ENCODE measurements at regions not wholly inside any gene's neighbourhood (a gene's known extent, or its start where the extent isn't known, plus 50 kb on each side); places are given as distances from the start of the nearest gene placed in this dataset.

DNA sequence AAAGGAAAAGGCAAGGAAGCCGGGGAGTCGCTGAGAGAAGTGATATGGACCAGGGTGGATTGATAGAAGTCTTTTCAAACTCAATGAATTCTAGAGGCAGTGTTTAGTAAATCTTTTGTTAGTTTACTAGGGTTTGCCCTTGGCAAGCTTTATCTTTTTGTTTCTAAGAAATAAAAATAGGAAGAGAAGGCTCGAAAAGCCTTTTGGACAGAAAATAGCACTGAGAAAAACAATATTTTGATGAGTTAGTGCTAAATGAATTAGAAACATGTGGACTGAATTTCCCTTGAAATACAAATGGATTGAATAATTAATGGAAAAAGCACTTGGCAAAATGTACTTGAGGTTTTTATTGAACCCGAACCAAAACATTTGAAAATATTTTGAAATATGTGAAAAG lies 121.8 kb upstream of the SPAG17 start:
- no peak for DNase-seq (ENCODE audit: low read depth, low spot score)
- Histone ChIP-seq H3K36me3 (ENCODE audit: control insufficient read depth, insufficient read depth, low read length) (no peaks in the 10 kb centered on the region), H3K9me3 (ENCODE audit: control insufficient read depth, insufficient read depth, low read length) (no peaks in the 10 kb centered on the region), H3K27me3 (ENCODE audit: control insufficient read depth, insufficient read depth, low read length) (no peaks in the 10 kb centered on the region), H3K27ac (ENCODE audit: low read length) (no peak overlapping the region), H3K4me3 (ENCODE audit: low read length) (no peak overlapping the region), H3K4me1 (ENCODE audit: control insufficient read depth, insufficient read depth, low read length) (peaks cover 1% of the 10 kb centered on the region; the same call in 1 of the 2 replicates)
- no CpG with 5 or more reads among the region's 4 CpGs for WGBS (ENCODE audit: insufficient coverage, insufficient read length)

- H3K4me1 ChIP-seq (ENCODE audit: control insufficient read depth, insufficient read depth, low read length) = peaks cover 1% of the 10 kb centered on the region; the same call in 1 of the 2 replicates
- no peak for DNase-seq (ENCODE audit: low read depth, low spot score)
- H3K9me3 ChIP-seq (ENCODE audit: control insufficient read depth, insufficient read depth, low read length) = no peaks in the 10 kb centered on the region
- H3K27ac ChIP-seq (ENCODE audit: low read length) = no peak overlapping the region
- no peaks in the 10 kb centered on the region for H3K36me3 ChIP-seq (ENCODE audit: control insufficient read depth, insufficient read depth, low read length)
- H3K4me3 ChIP-seq (ENCODE audit: low read length) = no peak overlapping the region
- WGBS (ENCODE audit: insufficient coverage, insufficient read length) = no CpG with 5 or more reads among the region's 4 CpGs
- H3K27me3 ChIP-seq (ENCODE audit: control insufficient read depth, insufficient read depth, low read length) = no peaks in the 10 kb centered on the region
Observed at GRCh38 chr1:118304722-118305359, 119.8 kb upstream of the SPAG17 start.

GRCh38 chr1:118303534-118303933 lies 118.5 kb upstream of the SPAG17 start:
- no peaks in the 10 kb centered on the region for H3K36me3 ChIP-seq (ENCODE audit: control insufficient read depth, insufficient read depth, low read length)
- no peak overlapping the region for H3K4me3 ChIP-seq (ENCODE audit: low read length)
- no peak for DNase-seq (ENCODE audit: low read depth, low spot score)
- H3K27me3 ChIP-seq (ENCODE audit: control insufficient read depth, insufficient read depth, low read length) = no peaks in the 10 kb centered on the region
- H3K9me3 ChIP-seq (ENCODE audit: control insufficient read depth, insufficient read depth, low read length) = no peaks in the 10 kb centered on the region
- no CpG with 5 or more reads among the region's 4 CpGs for WGBS (ENCODE audit: insufficient coverage, insufficient read length)
- no peak overlapping the region for H3K27ac ChIP-seq (ENCODE audit: low read length)
- H3K4me1 ChIP-seq (ENCODE audit: control insufficient read depth, insufficient read depth, low read length) = peaks cover 1% of the 10 kb centered on the region; the same call in 1 of the 2 replicates

DNA sequence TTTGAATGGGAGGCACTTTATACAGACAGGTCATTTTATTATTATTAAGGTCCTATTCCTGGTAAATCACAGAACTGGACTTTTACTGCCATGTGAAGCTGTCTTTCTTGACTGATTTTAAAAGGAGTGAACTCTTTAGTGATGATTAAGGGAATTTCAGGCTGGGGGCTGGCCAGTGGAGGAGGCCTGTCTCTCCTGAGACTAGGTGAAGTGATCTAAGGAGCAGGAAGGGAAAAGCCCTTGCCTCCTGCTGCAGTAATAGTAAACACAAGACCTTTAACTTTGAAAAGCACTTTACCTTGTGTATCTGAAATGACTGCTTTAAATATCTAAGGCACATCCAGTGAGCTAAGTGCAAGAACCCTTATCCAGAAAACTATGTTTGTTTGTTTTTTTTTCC lies 118.0 kb upstream of the SPAG17 start:
- Histone ChIP-seq H3K4me3 (ENCODE audit: low read length) (no peak overlapping the region), H3K9me3 (ENCODE audit: control insufficient read depth, insufficient read depth, low read length) (no peaks in the 10 kb centered on the region), H3K36me3 (ENCODE audit: control insufficient read depth, insufficient read depth, low read length) (no peaks in the 10 kb centered on the region), H3K27me3 (ENCODE audit: control insufficient read depth, insufficient read depth, low read length) (no peaks in the 10 kb centered on the region), H3K4me1 (ENCODE audit: control insufficient read depth, insufficient read depth, low read length) (peaks cover 1% of the 10 kb centered on the region; the same call in 1 of the 2 replicates), H3K27ac (ENCODE audit: low read length) (no peak overlapping the region)
- no peak for DNase-seq (ENCODE audit: low read depth, low spot score)

DNA sequence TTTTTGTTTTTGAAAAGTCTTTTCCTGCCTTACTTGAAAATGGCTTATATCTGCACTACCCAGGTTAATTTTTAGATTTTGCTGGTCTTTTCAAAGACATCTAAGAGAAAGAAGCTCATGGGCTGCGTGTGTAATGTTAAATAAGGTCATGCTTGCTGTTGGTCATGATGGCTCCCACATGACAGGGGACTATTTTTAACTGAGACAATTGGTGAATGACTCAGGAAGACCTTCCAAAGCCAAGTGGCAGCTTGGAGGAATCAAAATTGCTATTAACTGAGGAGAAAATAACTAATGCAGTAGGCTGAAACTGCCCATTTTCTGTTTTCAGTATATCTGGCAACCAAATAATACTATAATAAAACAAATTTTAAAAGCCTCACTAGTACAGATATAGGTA lies 117.1 kb upstream of the SPAG17 start:
- Histone ChIP-seq H3K9me3 (ENCODE audit: control insufficient read depth, insufficient read depth, low read length) (no peaks in the 10 kb centered on the region), H3K27ac (ENCODE audit: low read length) (no peak overlapping the region), H3K27me3 (ENCODE audit: control insufficient read depth, insufficient read depth, low read length) (no peaks in the 10 kb centered on the region), H3K36me3 (ENCODE audit: control insufficient read depth, insufficient read depth, low read length) (no peaks in the 10 kb centered on the region), H3K4me1 (ENCODE audit: control insufficient read depth, insufficient read depth, low read length) (peaks cover 1% of the 10 kb centered on the region; the same call in 1 of the 2 replicates), H3K4me3 (ENCODE audit: low read length) (no peak overlapping the region)
- no peak for DNase-seq (ENCODE audit: low read depth, low spot score)
- WGBS (ENCODE audit: insufficient coverage, insufficient read length) = no CpG with 5 or more reads among the region's 1 CpG

DNA sequence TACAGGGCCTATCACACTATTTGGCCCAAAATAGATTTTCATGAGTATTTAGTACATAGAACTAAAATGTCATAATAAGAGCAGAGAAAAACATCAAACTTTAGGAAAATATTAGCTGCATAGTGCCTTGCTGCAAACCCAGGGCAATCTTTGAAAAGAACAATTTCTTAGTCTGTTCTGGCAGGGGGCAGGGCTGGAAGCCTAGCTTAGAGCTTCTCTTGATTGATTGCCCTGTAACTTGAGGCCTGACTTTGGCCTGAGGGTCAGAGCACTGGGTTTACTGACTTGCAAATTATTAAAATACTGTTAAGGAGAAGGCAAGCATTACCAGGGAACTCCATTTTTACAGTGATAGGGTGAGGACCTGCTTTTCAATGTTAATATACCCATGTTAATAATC lies 115.8 kb upstream of the SPAG17 start:
- no peak overlapping the region for H3K27ac ChIP-seq (ENCODE audit: low read length)
- DNase-seq (ENCODE audit: low read depth, low spot score) = no peak
- peaks cover 1% of the 10 kb centered on the region; the same call in 1 of the 2 replicates for H3K4me1 ChIP-seq (ENCODE audit: control insufficient read depth, insufficient read depth, low read length)

GRCh38 chr1:118298397-118298796 lies 113.4 kb upstream of the SPAG17 start:
- Histone ChIP-seq H3K36me3 (ENCODE audit: control insufficient read depth, insufficient read depth, low read length) (no peaks in the 10 kb centered on the region), H3K27me3 (ENCODE audit: control insufficient read depth, insufficient read depth, low read length) (no peaks in the 10 kb centered on the region), H3K4me1 (ENCODE audit: control insufficient read depth, insufficient read depth, low read length) (peaks cover under 1% of the 10 kb centered on the region; the same call in 1 of the 2 replicates), H3K4me3 (ENCODE audit: low read length) (no peak overlapping the region), H3K27ac (ENCODE audit: low read length) (no peak overlapping the region), H3K9me3 (ENCODE audit: control insufficient read depth, insufficient read depth, low read length) (no peaks in the 10 kb centered on the region)
- no CpG with 5 or more reads among the region's 5 CpGs for WGBS (ENCODE audit: insufficient coverage, insufficient read length)
- DNase-seq (ENCODE audit: low read depth, low spot score) = no peak

More for the DNA sequence above, 115.8 kb upstream of the SPAG17 start:
- Histone ChIP-seq H3K4me3 (ENCODE audit: low read length) (no peak overlapping the region), H3K36me3 (ENCODE audit: control insufficient read depth, insufficient read depth, low read length) (no peaks in the 10 kb centered on the region), H3K9me3 (ENCODE audit: control insufficient read depth, insufficient read depth, low read length) (no peaks in the 10 kb centered on the region), H3K27me3 (ENCODE audit: control insufficient read depth, insufficient read depth, low read length) (no peaks in the 10 kb centered on the region)

- Histone ChIP-seq H3K4me1 (ENCODE audit: control insufficient read depth, insufficient read depth, low read length) (no peaks in the 10 kb centered on the region), H3K36me3 (ENCODE audit: control insufficient read depth, insufficient read depth, low read length) (no peaks in the 10 kb centered on the region), H3K27ac (ENCODE audit: low read length) (no peak overlapping the region), H3K9me3 (ENCODE audit: control insufficient read depth, insufficient read depth, low read length) (no peaks in the 10 kb centered on the region), H3K4me3 (ENCODE audit: low read length) (no peak overlapping the region), H3K27me3 (ENCODE audit: control insufficient read depth, insufficient read depth, low read length) (no peaks in the 10 kb centered on the region)
- no peak for DNase-seq (ENCODE audit: low read depth, low spot score)
Observed at GRCh38 chr1:118297521-118297920, 112.5 kb upstream of the SPAG17 start.

DNA sequence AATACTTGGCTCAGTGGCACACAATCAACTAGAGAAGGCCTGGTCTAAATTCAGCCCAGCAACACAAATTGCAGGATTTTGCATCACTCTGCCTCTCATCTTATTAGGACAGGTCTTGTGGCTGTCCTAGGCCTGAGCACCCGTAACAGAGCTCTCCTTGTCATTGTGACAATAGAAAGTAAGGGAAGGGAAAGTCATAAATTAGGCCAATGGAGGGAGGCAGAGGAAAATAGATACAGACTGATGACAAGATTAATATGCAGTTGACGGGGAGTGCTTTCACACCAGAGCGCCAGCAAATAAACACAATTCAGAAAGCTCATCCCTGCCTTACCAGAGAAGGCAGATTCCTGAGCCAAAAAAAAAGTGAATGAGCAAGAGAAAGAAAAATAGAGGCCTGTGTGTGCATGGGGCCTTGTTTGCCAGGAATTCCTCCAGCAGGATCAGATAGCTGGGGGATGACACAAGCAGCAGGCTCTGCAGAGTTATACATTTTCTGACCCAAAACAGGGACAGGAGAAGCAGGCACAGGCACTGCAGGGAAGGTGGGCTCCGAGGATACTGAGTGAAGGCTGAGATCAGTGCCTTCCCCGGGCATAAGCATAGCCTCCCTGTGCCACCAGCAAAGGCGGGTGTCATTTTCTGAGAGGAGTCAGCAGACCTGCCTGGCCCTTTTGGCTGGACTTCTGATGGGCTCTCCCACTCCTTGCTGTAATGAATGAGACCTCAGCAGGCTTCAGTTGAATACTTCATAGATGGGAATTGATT lies 110.0 kb upstream of the SPAG17 start:
- H3K27ac ChIP-seq (ENCODE audit: low read length) = no peak overlapping the region
- H3K27me3 ChIP-seq (ENCODE audit: control insufficient read depth, insufficient read depth, low read length) = no peaks in the 10 kb centered on the region
- H3K4me1 ChIP-seq (ENCODE audit: control insufficient read depth, insufficient read depth, low read length) = no peaks in the 10 kb centered on the region
- no peak for DNase-seq (ENCODE audit: low read depth, low spot score)
- no CpG with 5 or more reads among the region's 6 CpGs for WGBS (ENCODE audit: insufficient coverage, insufficient read length)
- H3K4me3 ChIP-seq (ENCODE audit: low read length) = no peak overlapping the region
- H3K9me3 ChIP-seq (ENCODE audit: control insufficient read depth, insufficient read depth, low read length) = no peaks in the 10 kb centered on the region
- no peaks in the 10 kb centered on the region for H3K36me3 ChIP-seq (ENCODE audit: control insufficient read depth, insufficient read depth, low read length)

- H3K27me3 ChIP-seq (ENCODE audit: control insufficient read depth, insufficient read depth, low read length) = no peaks in the 10 kb centered on the region
- no peaks in the 10 kb centered on the region for H3K9me3 ChIP-seq (ENCODE audit: control insufficient read depth, insufficient read depth, low read length)
- DNase-seq (ENCODE audit: low read depth, low spot score) = no peak
- no CpG with 5 or more reads among the region's 6 CpGs for WGBS (ENCODE audit: insufficient coverage, insufficient read length)
- no peaks in the 10 kb centered on the region for H3K36me3 ChIP-seq (ENCODE audit: control insufficient read depth, insufficient read depth, low read length)
- H3K4me1 ChIP-seq (ENCODE audit: control insufficient read depth, insufficient read depth, low read length) = no peaks in the 10 kb centered on the region; the same call in 1 of the 2 replicates
- H3K27ac ChIP-seq (ENCODE audit: low read length) = no peak overlapping the region
- H3K4me3 ChIP-seq (ENCODE audit: low read length) = no peak overlapping the region
Observed at GRCh38 chr1:118291661-118292060, 106.6 kb upstream of the SPAG17 start.

DNA sequence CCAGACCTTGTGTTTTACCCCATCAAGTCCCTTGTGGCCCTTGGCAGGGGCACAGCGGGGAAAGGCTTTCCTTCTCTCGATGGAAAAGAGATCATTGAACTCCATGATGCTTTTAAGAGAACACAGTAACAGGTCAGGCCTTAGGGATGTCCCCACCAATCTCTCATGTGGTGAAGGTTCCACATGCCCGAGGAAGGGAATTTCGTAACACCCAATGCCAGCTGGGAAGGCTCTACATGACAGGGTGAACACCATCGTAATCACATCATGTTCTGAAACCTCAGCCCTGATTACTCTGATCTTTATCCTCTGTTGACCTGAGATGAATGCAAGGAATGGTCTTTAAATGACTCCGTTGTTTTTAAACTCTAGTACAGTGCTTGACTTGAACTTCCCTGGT lies 105.5 kb upstream of the SPAG17 start:
- Histone ChIP-seq H3K27ac (ENCODE audit: low read length) (no peak overlapping the region), H3K9me3 (ENCODE audit: control insufficient read depth, insufficient read depth, low read length) (no peaks in the 10 kb centered on the region), H3K4me3 (ENCODE audit: low read length) (no peak overlapping the region), H3K27me3 (ENCODE audit: control insufficient read depth, insufficient read depth, low read length) (no peaks in the 10 kb centered on the region), H3K36me3 (ENCODE audit: control insufficient read depth, insufficient read depth, low read length) (no peaks in the 10 kb centered on the region), H3K4me1 (ENCODE audit: control insufficient read depth, insufficient read depth, low read length) (no peaks in the 10 kb centered on the region; the same call in 1 of the 2 replicates)
- DNase-seq (ENCODE audit: low read depth, low spot score) = no peak
- WGBS (ENCODE audit: insufficient coverage, insufficient read length) = no CpG with 5 or more reads among the region's 6 CpGs
